SJSA1 (cell line): ENCODE measurements at regions not wholly inside any gene's neighbourhood (a gene's known extent, or its start where the extent isn't known, plus 50 kb on each side); places are given as distances from the start of the nearest gene placed in this dataset.
"Not testable (repeated sequence)": the region's sequence is repeated elsewhere in the genome, so short reads cannot be mapped to it uniquely, and the experiment has no call there.

Source experiments
- DNase-seq, 2 experiments: peaks; one replicate each; pipeline ENCODE4 v3.0.0-alpha.2; 2015 to 2020; ENCODE audit warnings: low spot score in 2 of 2, low read depth in 1 of 2
- H3K27ac ChIP-seq: fragments of 250-450 bp; sonication (Bioruptor Pico); 2 replicates; pipeline ENCODE4 v1.5.1; 2020; ENCODE audit warnings: mild to moderate bottlenecking, moderate library complexity
- H3K27me3 ChIP-seq: fragments of 250-450 bp; sonication (Bioruptor Pico); replicated peaks from 2 replicates; pipeline ENCODE4 v1.5.1; 2020; ENCODE audit warnings: mild to moderate bottlenecking, moderate library complexity
- H3K36me3 ChIP-seq: fragments of 250-450 bp; sonication (Bioruptor Pico); 2 replicates; pipeline ENCODE4 v1.5.1; 2020; ENCODE audit warnings: mild to moderate bottlenecking
- H3K4me1 ChIP-seq: fragments of 250-450 bp; sonication (Bioruptor Pico); replicated peaks from 2 replicates; pipeline ENCODE4 v1.6.1; 2021; ENCODE audit warnings: mild to moderate bottlenecking
- H3K4me3 ChIP-seq: fragments of 250-450 bp; sonication (Bioruptor Pico); 2 replicates; pipeline ENCODE4 v1.5.1; 2020; ENCODE audit warnings: mild to moderate bottlenecking
- H3K9me3 ChIP-seq: fragments of 250-450 bp; sonication (Bioruptor Pico); replicated peaks from 2 replicates; pipeline ENCODE4 v1.5.1; 2020; ENCODE audit warnings: mild to moderate bottlenecking

DNA sequence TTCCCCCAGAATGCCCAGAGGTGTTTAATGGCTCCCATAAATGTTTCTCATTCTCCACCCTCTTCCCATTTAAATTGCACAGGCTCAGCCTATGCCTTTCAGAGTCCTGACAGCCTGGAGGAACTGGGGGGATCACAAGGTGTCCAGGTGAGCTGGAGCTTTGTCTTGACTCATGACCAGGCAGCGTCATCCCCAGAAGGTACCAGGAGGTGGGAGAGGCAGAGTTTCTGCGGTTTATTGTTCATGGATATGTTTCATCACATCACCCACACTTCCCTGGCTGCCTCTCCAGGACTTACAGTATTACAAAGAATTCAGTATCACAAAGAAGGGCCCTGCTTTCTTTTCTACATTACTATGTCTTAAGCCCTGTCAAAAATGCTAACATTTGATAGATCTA lies 103.2 kb upstream of the GALNT18 start:
- no peak for DNase-seq
- no peak overlapping the region for H3K27ac ChIP-seq

DNA sequence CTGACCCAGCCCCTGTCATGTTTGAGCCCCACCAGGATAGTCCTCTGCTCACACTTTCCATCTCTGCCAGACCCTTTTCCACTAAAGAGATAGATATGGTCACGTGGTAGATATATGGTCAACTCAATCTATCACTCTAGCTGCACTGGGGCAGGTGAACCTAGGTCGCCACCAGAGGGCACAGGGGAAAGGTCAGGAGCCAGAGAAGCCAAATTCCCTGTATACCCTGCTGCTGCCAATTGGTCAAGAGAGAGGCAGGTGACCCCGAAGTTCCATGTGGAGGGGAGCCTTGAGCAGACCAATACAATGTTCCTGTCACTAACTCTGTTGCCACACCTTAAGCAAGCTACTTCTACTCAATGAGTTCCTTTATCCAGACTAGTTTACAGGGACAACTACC lies 101.1 kb upstream of the GALNT18 start:
- H3K27me3 ChIP-seq, result 0 out of 2 replicates have a peak, but pooled peaks cover 3% of the 10 kb centered on the region
- H3K36me3 ChIP-seq, result no peaks in the 10 kb centered on the region
- H3K27ac ChIP-seq, result no peak overlapping the region
- no peaks in the 10 kb centered on the region for H3K9me3 ChIP-seq
- DNase-seq, result no peak
- no peak overlapping the region for H3K4me3 ChIP-seq
- H3K4me1 ChIP-seq, result no peaks in the 10 kb centered on the region

More for the DNA sequence above, 103.2 kb upstream of the GALNT18 start:
- no peaks in the 10 kb centered on the region for H3K36me3 ChIP-seq
- H3K27me3 ChIP-seq, result 0 out of 2 replicates have a peak, but pooled peaks cover 5% of the 10 kb centered on the region
- H3K4me3 ChIP-seq, result no peak overlapping the region
- peaks cover 3% of the 10 kb centered on the region for H3K9me3 ChIP-seq
- H3K4me1 ChIP-seq, result no peaks in the 10 kb centered on the region

DNA sequence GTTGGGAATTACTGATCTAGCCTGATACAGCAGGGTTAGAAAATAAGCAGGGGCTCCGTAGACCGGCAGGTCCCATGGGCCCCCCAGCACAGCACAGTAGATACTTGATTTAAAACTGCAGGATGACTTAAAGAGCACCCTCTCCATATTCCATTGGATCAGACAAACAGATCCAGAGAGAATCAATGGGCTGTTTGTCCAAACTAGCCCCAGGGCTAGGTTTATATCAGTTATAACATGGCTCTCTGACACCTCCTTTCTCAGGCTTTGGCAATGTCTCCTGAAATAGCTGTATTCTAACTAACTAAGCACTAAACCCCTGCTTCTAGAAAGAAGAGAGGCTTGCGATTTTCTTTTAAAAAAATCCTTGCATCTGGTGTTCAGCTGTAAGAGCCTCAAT lies 100.4 kb upstream of the GALNT18 start:
- H3K36me3 ChIP-seq, result no peaks in the 10 kb centered on the region

DNA sequence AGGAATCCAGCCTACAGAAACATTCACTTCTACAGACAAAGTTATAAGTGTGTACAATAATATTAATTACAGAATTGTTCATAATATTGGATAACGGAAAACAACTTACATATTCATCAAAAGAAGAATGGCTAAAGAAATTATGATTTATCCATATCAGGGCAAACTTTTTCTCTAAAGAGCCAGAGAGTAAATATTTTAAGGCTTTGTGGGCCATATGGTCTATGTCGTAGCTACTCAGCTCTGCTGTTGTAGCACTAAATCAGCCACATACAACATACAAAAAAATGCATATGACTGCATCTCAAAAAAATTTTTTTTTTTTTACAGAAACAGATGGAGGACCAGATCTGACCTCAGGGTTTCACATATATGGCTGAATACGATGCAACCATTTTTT lies 96.7 kb upstream of the GALNT18 start:
- no peaks in the 10 kb centered on the region for H3K9me3 ChIP-seq
- H3K36me3 ChIP-seq, result no peaks in the 10 kb centered on the region
- H3K4me3 ChIP-seq, result no peak overlapping the region
- no peak for DNase-seq
- H3K27ac ChIP-seq, result no peak overlapping the region
- H3K4me1 ChIP-seq, result no peaks in the 10 kb centered on the region
- H3K27me3 ChIP-seq, result no peaks in the 10 kb centered on the region

More for the DNA sequence above, 100.4 kb upstream of the GALNT18 start:
- no peak overlapping the region for H3K4me3 ChIP-seq
- H3K27me3 ChIP-seq, result 0 out of 2 replicates have a peak, but pooled peaks cover 3% of the 10 kb centered on the region
- no peaks in the 10 kb centered on the region for H3K9me3 ChIP-seq
- no peaks in the 10 kb centered on the region for H3K4me1 ChIP-seq
- H3K27ac ChIP-seq, result no peak overlapping the region
- DNase-seq, result no peak

DNA sequence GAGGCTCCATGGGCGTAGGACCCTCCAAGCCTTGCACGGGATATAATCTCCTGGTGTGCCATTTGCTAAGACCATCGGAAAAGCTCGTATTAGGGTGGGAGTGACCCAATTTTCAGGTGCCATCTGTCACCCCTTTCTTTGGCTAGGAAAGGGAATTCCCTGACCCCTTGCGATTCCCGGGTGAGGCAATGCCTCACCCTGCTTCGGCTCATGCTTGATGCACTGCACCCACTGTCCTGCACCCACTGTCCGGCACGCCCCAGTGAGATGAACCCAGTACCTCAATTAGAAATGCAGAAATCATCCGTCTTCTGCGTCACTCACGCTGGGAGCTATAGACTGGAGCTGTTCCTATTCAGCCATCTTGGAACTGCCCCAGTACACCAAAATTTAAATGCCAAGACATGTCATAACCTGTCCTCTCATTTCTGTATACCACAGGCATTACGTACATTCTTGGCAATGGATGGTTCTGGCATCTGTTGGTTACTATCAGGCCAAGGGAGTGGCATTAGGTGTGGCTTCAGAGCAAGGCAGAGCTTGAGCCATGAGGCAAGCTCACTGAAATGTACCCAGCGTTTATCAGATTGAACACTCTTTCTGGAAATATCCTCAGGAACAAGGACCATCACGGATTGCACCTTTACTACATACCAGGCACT lies 95.4 kb upstream of the GALNT18 start:
- Histone ChIP-seq H3K27me3 (no peaks in the 10 kb centered on the region), H3K27ac (no peak overlapping the region), H3K36me3 (no peaks in the 10 kb centered on the region), H3K9me3 (no peaks in the 10 kb centered on the region), H3K4me1 (no peaks in the 10 kb centered on the region), H3K4me3 (no peak overlapping the region)
- no peak for DNase-seq

DNA sequence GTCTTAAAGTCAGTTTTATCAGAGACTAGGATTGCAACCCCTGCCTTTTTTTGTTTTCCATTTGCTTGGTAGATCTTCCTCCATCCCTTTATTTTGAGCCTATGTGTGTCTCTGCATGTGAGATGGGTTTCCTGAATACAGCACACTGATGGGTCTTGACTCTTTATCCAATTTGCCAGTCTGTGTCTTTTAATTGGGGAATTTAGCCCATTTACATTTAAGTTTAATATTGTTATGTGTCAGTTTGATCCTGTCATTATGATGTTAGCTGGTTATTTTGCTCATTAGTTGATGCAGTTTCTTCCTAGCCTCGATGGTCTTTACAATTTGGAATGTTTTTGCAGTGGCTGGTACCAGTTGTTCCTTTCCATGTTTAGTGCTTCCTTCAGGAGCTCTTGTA lies 93.3 kb upstream of the GALNT18 start:
- not testable (repeated sequence) for H3K27me3 ChIP-seq, H3K9me3 ChIP-seq, H3K4me3 ChIP-seq, H3K27ac ChIP-seq, DNase-seq, H3K36me3 ChIP-seq, H3K4me1 ChIP-seq

DNA sequence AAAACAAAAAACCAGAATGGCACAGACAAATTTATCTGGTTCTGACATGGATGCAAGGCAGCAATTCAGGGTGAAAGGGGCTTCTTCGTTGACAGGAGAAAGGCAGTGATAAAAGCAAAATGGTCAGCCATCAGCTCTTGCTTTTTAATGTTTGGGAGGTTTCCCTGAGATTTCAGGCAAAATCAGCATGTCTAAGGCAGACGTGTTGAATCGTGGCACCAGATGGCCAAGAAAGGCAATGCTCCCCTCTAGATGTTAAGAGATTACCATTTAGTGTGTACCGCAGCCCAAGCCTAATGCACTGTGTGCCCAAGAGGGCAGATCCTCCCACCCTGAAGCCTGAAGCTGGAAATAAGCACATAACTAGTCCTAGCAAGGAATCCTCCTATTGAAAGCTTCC lies 88.8 kb upstream of the GALNT18 start:
- H3K4me1 ChIP-seq, result no peaks in the 10 kb centered on the region
- H3K36me3 ChIP-seq, result no peaks in the 10 kb centered on the region
- no peak for DNase-seq
- no peak overlapping the region for H3K4me3 ChIP-seq
- H3K27me3 ChIP-seq, result peaks cover 3% of the 10 kb centered on the region; the same call in 1 of the 2 replicates
- H3K27ac ChIP-seq, result no peak overlapping the region
- no peaks in the 10 kb centered on the region for H3K9me3 ChIP-seq

DNA sequence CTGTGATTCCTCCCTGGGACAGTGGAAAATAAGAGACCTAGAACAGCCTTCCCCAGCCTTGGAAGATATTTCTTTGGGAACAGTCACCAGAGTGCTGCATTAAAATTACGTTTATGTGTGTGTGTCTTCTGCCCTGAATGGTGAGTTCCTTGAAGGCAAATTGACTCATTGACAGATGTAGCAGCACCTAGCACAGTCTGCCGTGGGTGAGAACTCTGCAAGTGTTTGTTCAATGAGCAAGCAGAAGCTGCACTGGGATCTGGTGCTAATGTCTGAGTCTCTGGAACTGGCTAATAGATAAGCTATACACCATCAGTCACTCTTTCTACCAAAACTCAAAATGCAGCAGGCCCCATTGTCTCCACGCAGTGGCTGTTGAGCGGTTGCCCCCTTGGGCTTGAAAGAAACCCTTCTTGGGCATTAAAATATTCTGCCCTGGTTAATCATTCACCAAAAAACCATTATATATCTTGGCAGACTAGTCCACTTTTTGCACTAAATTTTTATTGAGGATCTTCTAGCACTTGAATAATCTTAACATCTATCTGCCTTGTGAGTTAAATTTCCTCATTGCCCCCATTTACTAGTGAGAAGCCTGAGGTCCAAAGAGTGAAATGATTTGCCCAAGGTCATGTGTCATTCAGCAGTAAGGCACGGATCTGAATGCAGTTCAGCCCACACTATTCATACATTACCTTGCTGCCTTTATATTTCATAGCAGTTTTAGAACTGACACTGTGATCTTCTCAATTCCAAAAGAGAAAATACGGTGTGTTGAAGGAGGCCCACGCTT lies 87.8 kb upstream of the GALNT18 start:
- Histone ChIP-seq H3K36me3 (no peaks in the 10 kb centered on the region), H3K4me3 (no peak overlapping the region), H3K27me3 (peaks cover 5% of the 10 kb centered on the region; the same call in 1 of the 2 replicates), H3K27ac (no peak overlapping the region), H3K9me3 (no peaks in the 10 kb centered on the region), H3K4me1 (no peaks in the 10 kb centered on the region)
- no peak for DNase-seq

DNA sequence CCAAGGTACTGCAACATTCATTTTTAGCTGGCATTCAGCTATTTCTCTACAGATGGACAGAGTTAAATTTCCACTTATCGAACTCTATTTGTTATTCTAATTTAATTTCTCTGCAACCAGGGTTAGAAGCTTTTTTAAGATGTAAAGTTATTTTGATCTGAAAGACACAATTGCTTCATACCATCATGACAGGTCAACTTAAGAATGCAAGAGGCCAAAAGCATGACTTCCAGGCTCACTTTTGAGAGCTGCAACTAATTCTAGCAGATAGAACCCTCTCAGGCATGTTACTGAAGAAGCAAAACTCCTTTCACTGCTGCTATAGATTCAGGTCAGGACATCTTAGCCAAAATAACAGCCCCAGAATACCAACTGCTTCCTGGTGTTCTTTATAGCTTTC lies 86.5 kb upstream of the GALNT18 start:
- Histone ChIP-seq H3K36me3 (no peaks in the 10 kb centered on the region), H3K27ac (no peak overlapping the region), H3K27me3 (peaks cover 5% of the 10 kb centered on the region; the same call in 1 of the 2 replicates), H3K4me1 (no peaks in the 10 kb centered on the region), H3K9me3 (no peaks in the 10 kb centered on the region), H3K4me3 (no peak overlapping the region)
- DNase-seq, result no peak

DNA sequence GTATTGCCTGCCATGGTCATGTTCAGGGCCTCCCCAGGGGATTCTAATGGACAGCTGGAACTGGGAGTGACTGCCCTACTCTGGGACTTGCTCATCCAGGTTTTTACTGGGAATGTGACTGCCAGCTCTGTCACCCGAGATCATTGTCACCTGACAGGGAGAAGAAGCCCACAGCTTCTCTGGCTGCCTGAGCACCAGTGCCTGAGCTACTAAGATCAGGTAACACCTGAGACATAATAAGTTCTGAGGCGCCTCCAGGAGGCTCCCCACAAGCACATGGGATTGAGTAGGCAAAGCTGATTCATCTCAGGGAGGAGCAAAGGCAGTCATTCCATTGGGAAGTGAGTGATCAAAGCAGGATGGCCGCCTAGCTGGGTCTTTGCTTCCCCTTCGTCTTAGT lies 84.2 kb upstream of the GALNT18 start:
- H3K36me3 ChIP-seq, result no peaks in the 10 kb centered on the region

DNA sequence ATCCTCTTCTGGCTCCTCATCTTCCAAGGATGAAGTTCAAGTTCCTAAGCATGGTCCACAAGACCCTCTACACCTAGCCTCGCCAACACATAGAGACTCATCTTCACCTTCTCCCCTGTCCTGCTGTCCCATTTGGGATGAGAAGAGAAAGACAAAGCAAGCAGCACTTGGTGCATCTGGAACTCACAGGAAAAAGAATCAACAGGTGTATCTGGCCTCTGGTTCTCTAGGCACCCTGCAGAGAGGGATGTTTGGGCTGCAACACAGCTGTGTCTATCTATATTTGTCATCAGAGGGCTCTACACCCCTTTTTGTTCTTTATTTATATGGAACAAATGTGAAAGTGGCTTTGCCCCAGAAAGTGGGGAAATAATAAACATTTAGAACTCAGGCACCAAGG lies 82.1 kb upstream of the GALNT18 start:
- Histone ChIP-seq H3K27ac (no peak overlapping the region), H3K36me3 (no peaks in the 10 kb centered on the region), H3K4me1 (no peaks in the 10 kb centered on the region), H3K9me3 (no peaks in the 10 kb centered on the region), H3K27me3 (0 out of 2 replicates have a peak, but pooled peaks cover 3% of the 10 kb centered on the region), H3K4me3 (no peak overlapping the region)
- DNase-seq, result no peak

More for the DNA sequence above, 84.2 kb upstream of the GALNT18 start:
- H3K4me1 ChIP-seq, result no peaks in the 10 kb centered on the region
- DNase-seq, result no peak
- H3K4me3 ChIP-seq, result no peak overlapping the region
- H3K27me3 ChIP-seq, result peaks cover 5% of the 10 kb centered on the region; the same call in 1 of the 2 replicates
- no peak overlapping the region for H3K27ac ChIP-seq
- no peaks in the 10 kb centered on the region for H3K9me3 ChIP-seq

DNA sequence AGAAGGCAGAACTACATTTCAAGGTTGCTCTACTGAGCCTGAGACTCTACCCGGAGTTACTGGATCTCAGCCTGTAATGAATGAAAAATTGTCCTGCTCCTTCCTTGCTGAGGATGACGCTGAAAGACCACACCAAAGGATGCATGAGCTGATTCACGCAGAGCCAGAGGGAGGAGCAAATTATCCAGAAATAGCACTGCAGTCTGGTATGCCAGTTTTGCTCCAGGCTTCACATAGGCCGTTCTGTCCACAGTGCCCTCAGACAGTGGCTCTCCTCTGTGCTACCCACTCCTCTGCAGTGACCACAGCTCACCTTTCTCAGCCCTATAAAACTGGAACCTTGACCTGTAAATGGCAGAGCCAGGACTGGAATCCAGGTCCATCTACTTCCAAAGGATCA lies 79.3 kb upstream of the GALNT18 start:
- H3K27me3 ChIP-seq, result 0 out of 2 replicates have a peak, but pooled peaks cover 6% of the 10 kb centered on the region

DNA sequence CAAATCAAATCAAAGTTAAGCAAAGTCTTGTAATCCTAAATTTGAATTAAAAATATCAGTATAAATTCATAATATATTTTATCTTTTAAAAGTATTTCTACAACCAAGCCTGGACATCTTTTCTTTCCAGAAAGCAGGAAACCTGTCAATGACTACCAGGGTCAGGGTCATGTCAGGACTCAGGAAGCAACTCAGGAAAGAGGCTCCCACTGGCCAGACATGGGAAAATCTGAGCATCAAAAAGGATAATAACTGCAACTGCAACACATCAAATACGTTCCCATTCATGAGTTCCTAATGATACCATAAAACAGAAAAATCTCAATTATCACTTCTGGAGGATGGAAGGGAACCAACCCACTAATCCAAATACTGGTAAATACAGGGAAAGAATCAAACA lies 76.0 kb upstream of the GALNT18 start:
- no peaks in the 10 kb centered on the region for H3K36me3 ChIP-seq
- no peak for DNase-seq
- 0 out of 2 replicates have a peak, but pooled peaks cover 3% of the 10 kb centered on the region for H3K27me3 ChIP-seq
- no peaks in the 10 kb centered on the region for H3K9me3 ChIP-seq
- no peak overlapping the region for H3K27ac ChIP-seq
- H3K4me3 ChIP-seq, result no peak overlapping the region
- no peaks in the 10 kb centered on the region for H3K4me1 ChIP-seq

More for the DNA sequence above, 79.3 kb upstream of the GALNT18 start:
- Histone ChIP-seq H3K9me3 (no peaks in the 10 kb centered on the region), H3K36me3 (no peaks in the 10 kb centered on the region), H3K4me3 (no peak overlapping the region), H3K4me1 (no peaks in the 10 kb centered on the region), H3K27ac (no peak overlapping the region)
- DNase-seq, result no peak
